ENCODE measurements at regions not wholly inside any gene's neighbourhood (a gene's known extent, or its start where the extent isn't known, plus 50 kb on each side); places are given as distances from the start of the nearest gene placed in this dataset.
"Not testable (repeated sequence)": the region's sequence is repeated elsewhere in the genome, so short reads cannot be mapped to it uniquely, and the experiment has no call there.

GRCh38 chr2:87604279-87604818 lies 143.5 kb upstream of the PLGLB2 start:
- H3K4me3 Mint-ChIP-seq; H3K27ac Mint-ChIP-seq; H3K36me3 Mint-ChIP-seq (ENCODE audit: low read depth); DNase-seq (ENCODE audit: low spot score); H3K27me3 Mint-ChIP-seq (ENCODE audit: insufficient read depth); intact Hi-C loops (cut with micrococcal nuclease); H3K4me1 Mint-ChIP-seq (ENCODE audit: low read depth); H3K9me3 Mint-ChIP-seq: not testable (repeated sequence)

GRCh38 chr2:87604980-87605379 lies 142.9 kb upstream of the PLGLB2 start:
- H3K4me3 Mint-ChIP-seq; H3K4me1 Mint-ChIP-seq (ENCODE audit: low read depth); H3K27ac Mint-ChIP-seq; H3K9me3 Mint-ChIP-seq; DNase-seq (ENCODE audit: low spot score); H3K36me3 Mint-ChIP-seq (ENCODE audit: low read depth); intact Hi-C loops (cut with micrococcal nuclease); H3K27me3 Mint-ChIP-seq (ENCODE audit: insufficient read depth): not testable (repeated sequence)

- H3K36me3 Mint-ChIP-seq (ENCODE audit: low read depth); H3K27ac Mint-ChIP-seq; H3K4me1 Mint-ChIP-seq (ENCODE audit: low read depth); intact Hi-C loops (cut with micrococcal nuclease); H3K9me3 Mint-ChIP-seq; DNase-seq (ENCODE audit: low spot score); H3K4me3 Mint-ChIP-seq; H3K27me3 Mint-ChIP-seq (ENCODE audit: insufficient read depth): not testable (repeated sequence)
Observed at GRCh38 chr2:87608377-87609166, 139.3 kb upstream of the PLGLB2 start.

GRCh38 chr2:87610974-87611373 lies 136.9 kb upstream of the PLGLB2 start:
- H3K27ac Mint-ChIP-seq; H3K27me3 Mint-ChIP-seq (ENCODE audit: insufficient read depth); H3K9me3 Mint-ChIP-seq; H3K4me1 Mint-ChIP-seq (ENCODE audit: low read depth); H3K4me3 Mint-ChIP-seq; intact Hi-C loops (cut with micrococcal nuclease); H3K36me3 Mint-ChIP-seq (ENCODE audit: low read depth); DNase-seq (ENCODE audit: low spot score): not testable (repeated sequence)

GRCh38 chr2:87611416-87611815 lies 136.5 kb upstream of the PLGLB2 start:
- H3K9me3 Mint-ChIP-seq; intact Hi-C loops (cut with micrococcal nuclease); H3K4me1 Mint-ChIP-seq (ENCODE audit: low read depth); H3K27ac Mint-ChIP-seq; DNase-seq (ENCODE audit: low spot score); H3K36me3 Mint-ChIP-seq (ENCODE audit: low read depth); H3K4me3 Mint-ChIP-seq; H3K27me3 Mint-ChIP-seq (ENCODE audit: insufficient read depth): not testable (repeated sequence)

- H3K4me1 Mint-ChIP-seq (ENCODE audit: low read depth); H3K9me3 Mint-ChIP-seq; DNase-seq (ENCODE audit: low spot score); H3K36me3 Mint-ChIP-seq (ENCODE audit: low read depth); H3K4me3 Mint-ChIP-seq; H3K27ac Mint-ChIP-seq; H3K27me3 Mint-ChIP-seq (ENCODE audit: insufficient read depth); intact Hi-C loops (cut with micrococcal nuclease): not testable (repeated sequence)
Observed at GRCh38 chr2:87611956-87612355, 135.9 kb upstream of the PLGLB2 start.

- H3K9me3 Mint-ChIP-seq; intact Hi-C loops (cut with micrococcal nuclease); H3K27me3 Mint-ChIP-seq (ENCODE audit: insufficient read depth); H3K4me3 Mint-ChIP-seq; H3K4me1 Mint-ChIP-seq (ENCODE audit: low read depth); H3K27ac Mint-ChIP-seq; DNase-seq (ENCODE audit: low spot score); H3K36me3 Mint-ChIP-seq (ENCODE audit: low read depth): not testable (repeated sequence)
Observed at GRCh38 chr2:87614829-87615434, 133.0 kb upstream of the PLGLB2 start.

GRCh38 chr2:87619121-87619520 lies 128.8 kb upstream of the PLGLB2 start:
- H3K9me3 Mint-ChIP-seq; H3K4me1 Mint-ChIP-seq (ENCODE audit: low read depth); H3K27ac Mint-ChIP-seq; H3K36me3 Mint-ChIP-seq (ENCODE audit: low read depth); DNase-seq (ENCODE audit: low spot score); H3K4me3 Mint-ChIP-seq; intact Hi-C loops (cut with micrococcal nuclease); H3K27me3 Mint-ChIP-seq (ENCODE audit: insufficient read depth): not testable (repeated sequence)

- H3K36me3 Mint-ChIP-seq (ENCODE audit: low read depth); H3K4me3 Mint-ChIP-seq; DNase-seq (ENCODE audit: low spot score); H3K4me1 Mint-ChIP-seq (ENCODE audit: low read depth); intact Hi-C loops (cut with micrococcal nuclease); H3K27ac Mint-ChIP-seq; H3K9me3 Mint-ChIP-seq; H3K27me3 Mint-ChIP-seq (ENCODE audit: insufficient read depth): not testable (repeated sequence)
Observed at GRCh38 chr2:87621139-87621538, 126.7 kb upstream of the PLGLB2 start.

- H3K4me1 Mint-ChIP-seq (ENCODE audit: low read depth); intact Hi-C loops (cut with micrococcal nuclease); H3K4me3 Mint-ChIP-seq; H3K36me3 Mint-ChIP-seq (ENCODE audit: low read depth); H3K27ac Mint-ChIP-seq; DNase-seq (ENCODE audit: low spot score); H3K9me3 Mint-ChIP-seq; H3K27me3 Mint-ChIP-seq (ENCODE audit: insufficient read depth): not testable (repeated sequence)
Observed at GRCh38 chr2:87622720-87623119, 125.2 kb upstream of the PLGLB2 start.

GRCh38 chr2:87629491-87630458 lies 118.1 kb upstream of the PLGLB2 start:
- H3K4me1 Mint-ChIP-seq (ENCODE audit: low read depth); H3K4me3 Mint-ChIP-seq; H3K36me3 Mint-ChIP-seq (ENCODE audit: low read depth); H3K27me3 Mint-ChIP-seq (ENCODE audit: insufficient read depth); intact Hi-C loops (cut with micrococcal nuclease); H3K9me3 Mint-ChIP-seq: not testable (repeated sequence)
- DNase-seq (ENCODE audit: low spot score) = peak; percentile 17
- peak overlapping the region; percentile 61 for H3K27ac Mint-ChIP-seq

- H3K9me3 Mint-ChIP-seq; H3K36me3 Mint-ChIP-seq (ENCODE audit: low read depth); intact Hi-C loops (cut with micrococcal nuclease); H3K4me3 Mint-ChIP-seq; DNase-seq (ENCODE audit: low spot score); H3K27me3 Mint-ChIP-seq (ENCODE audit: insufficient read depth): not testable (repeated sequence)
- Mint-ChIP-seq H3K4me1 (ENCODE audit: low read depth) (peaks cover 13% of the 10 kb centered on the region), H3K27ac (peak overlapping the region; percentile 65)
Observed at GRCh38 chr2:87630892-87631291, 117.0 kb upstream of the PLGLB2 start.

GRCh38 chr2:87631402-87631801 lies 116.5 kb upstream of the PLGLB2 start:
- peak overlapping the region; percentile 100 for H3K27ac Mint-ChIP-seq
- DNase-seq (ENCODE audit: low spot score); H3K27me3 Mint-ChIP-seq (ENCODE audit: insufficient read depth); H3K36me3 Mint-ChIP-seq (ENCODE audit: low read depth); intact Hi-C loops (cut with micrococcal nuclease); H3K9me3 Mint-ChIP-seq: not testable (repeated sequence)
- peak overlapping the region; percentile 72 for H3K4me3 Mint-ChIP-seq
- peaks cover 13% of the 10 kb centered on the region for H3K4me1 Mint-ChIP-seq (ENCODE audit: low read depth)

Measured in activated T-helper 1 cell treated with anti-CD3 and anti-CD28 coated beads, Interleukin-12 subunit alpha, Interleukin-12 subunit beta, Interleukin-2, Interleukin-4 antibody, amounts not matched to agents 30 ng/mL and 10 ng/mL and 1 ng/mL, durations not matched to agents 14 hours and 24 hours and 36 hours (primary cell).